ENCODE measurements at regions not wholly inside any gene's neighbourhood (a gene's known extent, or its start where the extent isn't known, plus 50 kb on each side); places are given as distances from the start of the nearest gene placed in this dataset.

GRCh38 chr20:11430652-11431051 lies 487.0 kb upstream of the BTBD3 start:
- H3K27me3 ChIP-seq (ENCODE audit: low read depth), result no peaks in the 10 kb centered on the region
- H3K4me3 ChIP-seq, result no peak overlapping the region
- intact Hi-C loops (cut with micrococcal nuclease), result no loop called here
- TF ChIP-seq CTCF (IDR thresholded peaks at IDR 0.05; ENCODE audit: borderline replicate concordance), result no peak
- peaks cover 1% of the 10 kb centered on the region for H3K9me3 ChIP-seq (replicated peaks)
- no peak overlapping the region for H3K27ac ChIP-seq (replicated peaks)
- no peak for DNase-seq
- H3K36me3 ChIP-seq, result no peaks in the 10 kb centered on the region
- no peaks in the 10 kb centered on the region for H3K4me1 ChIP-seq

DNA sequence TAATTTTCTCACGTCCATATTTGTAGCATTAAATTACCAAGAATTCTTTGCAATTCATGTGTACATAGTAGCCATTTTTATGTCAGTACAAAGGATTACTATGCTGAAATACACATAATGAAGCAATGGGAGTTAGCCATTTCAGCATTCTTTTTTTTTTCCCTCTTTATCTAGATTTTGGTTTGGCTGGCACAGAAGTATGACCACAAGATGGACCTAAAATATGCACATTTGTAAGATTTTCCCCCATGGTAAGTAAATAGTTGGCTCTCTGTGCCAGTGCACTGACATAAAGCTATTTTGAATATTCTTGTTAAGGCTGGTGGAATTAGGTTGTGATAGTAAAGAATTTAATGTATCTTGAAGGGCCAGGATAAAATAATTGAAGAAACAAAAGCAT lies 486.1 kb upstream of the BTBD3 start:
- H3K27ac ChIP-seq (replicated peaks), result no peak overlapping the region
- intact Hi-C loops (cut with micrococcal nuclease), result no loop called here
- H3K36me3 ChIP-seq, result no peaks in the 10 kb centered on the region
- DNase-seq, result no peak
- TF ChIP-seq CTCF (IDR thresholded peaks at IDR 0.05; ENCODE audit: borderline replicate concordance), result no peak
- H3K9me3 ChIP-seq (replicated peaks), result peaks cover 10% of the 10 kb centered on the region
- no peaks in the 10 kb centered on the region for H3K27me3 ChIP-seq (ENCODE audit: low read depth)
- H3K4me3 ChIP-seq, result no peak overlapping the region
- H3K4me1 ChIP-seq, result no peaks in the 10 kb centered on the region

DNA sequence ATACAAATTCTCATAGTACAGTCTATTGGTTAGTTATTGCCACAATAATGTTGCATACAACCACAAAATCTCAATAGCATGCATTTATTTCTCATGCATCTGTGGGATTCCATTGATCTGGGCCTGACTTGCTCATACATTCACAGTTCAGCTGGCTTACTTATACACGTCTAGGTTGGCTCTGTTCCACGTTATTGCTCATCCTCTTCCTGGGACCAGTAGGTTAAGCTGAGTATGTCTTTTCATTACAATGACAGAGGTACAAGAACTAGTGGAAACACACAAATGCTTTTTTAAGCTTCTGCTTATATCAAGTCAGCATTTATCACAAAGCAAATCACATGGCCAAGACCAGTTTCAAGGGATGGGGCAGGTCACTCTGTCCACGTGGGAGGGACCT lies 485.3 kb upstream of the BTBD3 start:
- intact Hi-C loops (cut with micrococcal nuclease), result no loop called here
- no peak for TF ChIP-seq CTCF (IDR thresholded peaks at IDR 0.05; ENCODE audit: borderline replicate concordance)
- no peak overlapping the region for H3K4me3 ChIP-seq
- no peaks in the 10 kb centered on the region for H3K4me1 ChIP-seq
- H3K9me3 ChIP-seq (replicated peaks), result peaks cover 12% of the 10 kb centered on the region
- H3K27ac ChIP-seq (replicated peaks), result no peak overlapping the region
- no peaks in the 10 kb centered on the region for H3K27me3 ChIP-seq (ENCODE audit: low read depth)
- no peaks in the 10 kb centered on the region for H3K36me3 ChIP-seq
- DNase-seq, result no peak

- Histone ChIP-seq H3K27me3 (ENCODE audit: low read depth) (no peaks in the 10 kb centered on the region), H3K9me3 (replicated peaks) (peaks cover 17% of the 10 kb centered on the region), H3K27ac (replicated peaks) (no peak overlapping the region), H3K4me3 (no peak overlapping the region), H3K4me1 (no peaks in the 10 kb centered on the region), H3K36me3 (no peaks in the 10 kb centered on the region)
- intact Hi-C loops (cut with micrococcal nuclease), result no loop called here
- TF ChIP-seq CTCF (IDR thresholded peaks at IDR 0.05; ENCODE audit: borderline replicate concordance), result no peak
- DNase-seq, result no peak
Measured at GRCh38 chr20:11436113-11436905, 481.4 kb upstream of the BTBD3 start.

DNA sequence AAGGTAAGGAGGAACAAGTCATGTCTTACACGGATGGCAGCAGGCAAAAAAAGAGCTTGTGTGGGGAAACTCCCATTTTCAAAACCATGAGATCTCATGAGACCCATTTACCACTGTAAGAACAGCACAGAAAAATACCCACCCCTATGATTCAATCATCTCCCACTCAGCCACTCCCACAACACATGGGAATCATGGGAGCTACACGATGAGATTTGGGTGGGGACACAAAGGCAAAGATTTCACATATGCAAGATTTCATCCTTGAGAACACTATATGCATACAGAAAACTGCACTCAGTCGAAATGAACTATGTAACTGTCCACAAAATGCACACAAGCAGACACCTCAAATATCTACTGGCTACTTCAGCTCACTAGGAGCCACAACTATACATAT lies 480.6 kb upstream of the BTBD3 start:
- Histone ChIP-seq H3K4me3 (no peak overlapping the region), H3K27ac (replicated peaks) (no peak overlapping the region), H3K9me3 (replicated peaks) (peaks cover 17% of the 10 kb centered on the region), H3K36me3 (no peaks in the 10 kb centered on the region), H3K4me1 (no peaks in the 10 kb centered on the region), H3K27me3 (ENCODE audit: low read depth) (no peaks in the 10 kb centered on the region)
- DNase-seq, result no peak
- intact Hi-C loops (cut with micrococcal nuclease), result no loop called here
- no peak for TF ChIP-seq CTCF (IDR thresholded peaks at IDR 0.05; ENCODE audit: borderline replicate concordance)
